ENCODE measurements at regions not wholly inside any gene's neighbourhood (a gene's known extent, or its start where the extent isn't known, plus 50 kb on each side); places are given as distances from the start of the nearest gene placed in this dataset.

GRCh38 chr1:29475326-29475725 lies 239.0 kb downstream of the PTPRU start:
- Histone ChIP-seq H3K9me2 (replicated peaks; ENCODE audit: control insufficient read depth, low read length) (no peaks in the 10 kb centered on the region), H3K4me3 (ENCODE audit: low read length) (no peak overlapping the region), H3K4me1 (ENCODE audit: control insufficient read depth, low read length) (no peaks in the 10 kb centered on the region), H3F3A (ENCODE audit: control insufficient read depth, insufficient read depth) (no peaks in the 10 kb centered on the region), H3K4me2 (ENCODE audit: low read length) (no peak overlapping the region), H3K27me3 (ENCODE audit: control insufficient read depth, low read length) (peaks cover 18% of the 10 kb centered on the region), H4K20me1 (ENCODE audit: control insufficient read depth, insufficient read depth, low read depth, low read length) (no peaks in the 10 kb centered on the region), H3K79me2 (ENCODE audit: control insufficient read depth, low read length) (no peaks in the 10 kb centered on the region), H3K27ac (ENCODE audit: low read depth, low read length) (no peak overlapping the region), H3K36me3 (ENCODE audit: control insufficient read depth, low read length) (no peaks in the 10 kb centered on the region), H3K9me3 (ENCODE audit: control insufficient read depth, insufficient read depth, low read length) (no peaks in the 10 kb centered on the region)
- no peak for TF ChIP-seq EZH2phosphoT487 (IDR thresholded peaks at IDR 0.05; ENCODE audit: borderline replicate concordance, low read length)
- no peak for TF ChIP-seq CTCF (IDR thresholded peaks at IDR 0.05; ENCODE audit: low read depth, low read length, poor library complexity, severe bottlenecking)

- Histone ChIP-seq H3F3A (ENCODE audit: control insufficient read depth, insufficient read depth) (no peaks in the 10 kb centered on the region), H3K27me3 (ENCODE audit: control insufficient read depth, low read length) (peaks cover 18% of the 10 kb centered on the region), H4K20me1 (ENCODE audit: control insufficient read depth, insufficient read depth, low read depth, low read length) (no peaks in the 10 kb centered on the region), H3K27ac (ENCODE audit: low read depth, low read length) (no peak overlapping the region), H3K9me2 (replicated peaks; ENCODE audit: control insufficient read depth, low read length) (no peaks in the 10 kb centered on the region), H3K4me1 (ENCODE audit: control insufficient read depth, low read length) (no peaks in the 10 kb centered on the region), H3K9me3 (ENCODE audit: control insufficient read depth, insufficient read depth, low read length) (no peaks in the 10 kb centered on the region), H3K4me2 (ENCODE audit: low read length) (no peak overlapping the region), H3K4me3 (ENCODE audit: low read length) (no peak overlapping the region), H3K79me2 (ENCODE audit: control insufficient read depth, low read length) (no peaks in the 10 kb centered on the region), H3K36me3 (ENCODE audit: control insufficient read depth, low read length) (no peaks in the 10 kb centered on the region)
- TF ChIP-seq EZH2phosphoT487 (IDR thresholded peaks at IDR 0.05; ENCODE audit: borderline replicate concordance, low read length) (no peak), CTCF (IDR thresholded peaks at IDR 0.05; ENCODE audit: low read depth, low read length, poor library complexity, severe bottlenecking) (no peak)
These were observed 238.2 kb downstream of the PTPRU start for GRCh38 chr1:29474274-29475244.

GRCh38 chr1:29473161-29473855 lies 237.0 kb downstream of the PTPRU start:
- no peaks in the 10 kb centered on the region for H4K20me1 ChIP-seq (ENCODE audit: control insufficient read depth, insufficient read depth, low read depth, low read length)
- no peaks in the 10 kb centered on the region for H3K4me1 ChIP-seq (ENCODE audit: control insufficient read depth, low read length)
- no peak overlapping the region for H3K27ac ChIP-seq (ENCODE audit: low read depth, low read length)
- TF ChIP-seq EZH2phosphoT487 (IDR thresholded peaks at IDR 0.05; ENCODE audit: borderline replicate concordance, low read length) (no peak), CTCF (IDR thresholded peaks at IDR 0.05; ENCODE audit: low read depth, low read length, poor library complexity, severe bottlenecking) (no peak)
- H3K9me2 ChIP-seq (replicated peaks; ENCODE audit: control insufficient read depth, low read length): no peaks in the 10 kb centered on the region
- H3K4me3 ChIP-seq (ENCODE audit: low read length): no peak overlapping the region
- no peaks in the 10 kb centered on the region for H3K9me3 ChIP-seq (ENCODE audit: control insufficient read depth, insufficient read depth, low read length)
- H3K4me2 ChIP-seq (ENCODE audit: low read length): no peak overlapping the region
- peaks cover 18% of the 10 kb centered on the region for H3K27me3 ChIP-seq (ENCODE audit: control insufficient read depth, low read length)
- H3K36me3 ChIP-seq (ENCODE audit: control insufficient read depth, low read length): no peaks in the 10 kb centered on the region
- H3F3A ChIP-seq (ENCODE audit: control insufficient read depth, insufficient read depth): no peaks in the 10 kb centered on the region
- no peaks in the 10 kb centered on the region for H3K79me2 ChIP-seq (ENCODE audit: control insufficient read depth, low read length)
